ENCODE measurements at regions not wholly inside any gene's neighbourhood (a gene's known extent, or its start where the extent isn't known, plus 50 kb on each side); places are given as distances from the start of the nearest gene placed in this dataset.

GRCh38 chr4:34486461-34487363, 1757.6 kb downstream of the ARAP2 start (continued):
- TF ChIP-seq CHD7 (IDR thresholded peaks at IDR 0.05; ENCODE audit: insufficient replicate concordance, low read length) (no peak), BACH1 (IDR thresholded peaks at IDR 0.05; ENCODE audit: low read length) (no peak), EP300 (IDR thresholded peaks at IDR 0.05; ENCODE audit: borderline replicate concordance in 1 of 2, low read depth in 2 of 2, low read length in 2 of 2) (no peak), EZH2 (IDR thresholded peaks at IDR 0.05; ENCODE audit: low read depth, low read length, severe bottlenecking) (no peak), NRF1 (IDR thresholded peaks at IDR 0.05; ENCODE audit: low read depth, low read length) (no peak), POU5F1 (IDR thresholded peaks at IDR 0.05; ENCODE audit: low read depth, low read length) (no peak)
